Common myeloid progenitor, CD34-positive (primary cell): ENCODE measurements at regions not wholly inside any gene's neighbourhood (a gene's known extent, or its start where the extent isn't known, plus 50 kb on each side); places are given as distances from the start of the nearest gene placed in this dataset.

ENCODE experiments used
- CTCF ChIA-PET: fragments of 350-600 bp; sonication (Branson Sonifier 250); formaldehyde crosslinking; loops from one replicate; lab custom pipeline; 2021; ENCODE audit warnings: antibody characterized with exemption; lab: Charles Lee
- POLR2A ChIA-PET: fragments of 350-600 bp; sonication (Branson Sonifier 250); formaldehyde crosslinking; loops from one replicate; lab custom pipeline; 2021; ENCODE audit warnings: antibody characterized with exemption; lab: Charles Lee
- DNase-seq, 3 donors: peaks; one replicate each; pipeline versions ENCODE4 v3.0.0 to v3.0.0-alpha.2; 2013
- H3K27ac ChIP-seq, 2 experiments: 1 replicate in 1 of 2; 2 replicates in 1 of 2; pipeline ENCODE4 v1.7.0; 2013; ENCODE audit warnings: inconsistent platforms in 2 of 2, low read length in 2 of 2, mild to moderate bottlenecking in 2 of 2, low read depth in 1 of 2, moderate library complexity in 1 of 2; ENCODE audit not compliant: severe bottlenecking in 2 of 2, insufficient read depth in 1 of 2, poor library complexity in 1 of 2
- H3K27me3 ChIP-seq, 5 experiments: replicated peaks in 2 of 5; 1 replicate in 3 of 5; 2 replicates in 2 of 5; pipeline versions ENCODE4 v1.6.1 to v1.7.0; 2013; ENCODE audit warnings: low read length in 4 of 5, mild to moderate bottlenecking in 2 of 5, moderate library complexity in 2 of 5, inconsistent platforms in 1 of 5; ENCODE audit not compliant: insufficient read depth in 5 of 5, control insufficient read depth in 4 of 5
- H3K36me3 ChIP-seq, 4 experiments: 1 replicate in 2 of 4; 2 replicates in 2 of 4; pipeline versions ENCODE4 v1.6.1 to v1.7.0; 2013; ENCODE audit warnings: low read length in 3 of 4, control low read depth in 1 of 4, mild to moderate bottlenecking in 1 of 4; ENCODE audit not compliant: control insufficient read depth in 4 of 4, insufficient read depth in 4 of 4
- H3K4me1 ChIP-seq, 4 experiments: 1 replicate in 3 of 4; 2 replicates in 1 of 4; pipeline versions ENCODE4 v1.6.1 to v1.7.1; 2013; ENCODE audit warnings: low read length in 3 of 4, mild to moderate bottlenecking in 3 of 4, control low read depth in 1 of 4, inconsistent platforms in 1 of 4, moderate library complexity in 1 of 4; ENCODE audit not compliant: control insufficient read depth in 4 of 4, insufficient read depth in 4 of 4; ENCODE audit errors: control extremely low read depth in 1 of 4
- H3K4me3 ChIP-seq, 7 experiments: 1 replicate in 4 of 7; 2 replicates in 3 of 7; pipeline versions ENCODE4 v1.5.1 to v1.7.0; 2013; ENCODE audit warnings: mild to moderate bottlenecking in 7 of 7, low read length in 6 of 7, moderate library complexity in 6 of 7, inconsistent platforms in 2 of 7, low read depth in 2 of 7, control low read depth in 1 of 7; ENCODE audit not compliant: insufficient read depth in 4 of 7, control insufficient read depth in 1 of 7; ENCODE audit errors: extremely low read depth in 1 of 7
- H3K9me3 ChIP-seq, 5 experiments: 1 replicate in 4 of 5; 2 replicates in 1 of 5; pipeline versions ENCODE4 v1.6.1 to v1.7.1; 2013; ENCODE audit warnings: low read length in 4 of 5, mild to moderate bottlenecking in 2 of 5, inconsistent platforms in 1 of 5, low read depth in 1 of 5, moderate library complexity in 1 of 5; ENCODE audit not compliant: control insufficient read depth in 4 of 5, insufficient read depth in 2 of 5; ENCODE audit errors: control extremely low read depth in 1 of 5
- WGBS: methylation state at CpG from one replicate; pipeline ENCODE4 v1.1.5; 2013; ENCODE audit not compliant: insufficient coverage; 5-methylcytosine and 5-hydroxymethylcytosine counted together

DNA sequence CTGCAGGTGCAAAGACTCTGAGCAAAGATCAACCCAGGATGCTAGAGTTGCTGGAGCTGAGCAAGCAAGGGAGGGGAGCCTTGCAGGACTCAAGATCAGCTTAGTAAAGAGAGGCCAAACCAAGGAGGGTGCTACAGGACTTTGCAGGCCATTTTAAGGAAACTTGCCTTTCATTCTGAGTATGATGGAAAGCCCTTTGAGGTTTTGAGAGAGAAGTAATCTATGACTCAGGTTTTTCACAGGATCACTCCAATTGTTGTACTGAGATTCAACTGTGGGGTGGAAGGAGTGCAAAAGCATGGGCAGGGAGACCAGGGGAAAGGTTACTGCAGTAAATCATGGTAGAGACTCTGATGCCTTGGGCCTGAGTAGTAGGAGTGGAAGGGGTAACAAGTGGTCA, 260.4 kb upstream of the GPR149 start:
- DNase-seq: peak in 2 of 3 donors; percentile 0 to 16
- ChIA-PET CTCF (no interaction called here), POLR2A (no interaction called here)

DNA sequence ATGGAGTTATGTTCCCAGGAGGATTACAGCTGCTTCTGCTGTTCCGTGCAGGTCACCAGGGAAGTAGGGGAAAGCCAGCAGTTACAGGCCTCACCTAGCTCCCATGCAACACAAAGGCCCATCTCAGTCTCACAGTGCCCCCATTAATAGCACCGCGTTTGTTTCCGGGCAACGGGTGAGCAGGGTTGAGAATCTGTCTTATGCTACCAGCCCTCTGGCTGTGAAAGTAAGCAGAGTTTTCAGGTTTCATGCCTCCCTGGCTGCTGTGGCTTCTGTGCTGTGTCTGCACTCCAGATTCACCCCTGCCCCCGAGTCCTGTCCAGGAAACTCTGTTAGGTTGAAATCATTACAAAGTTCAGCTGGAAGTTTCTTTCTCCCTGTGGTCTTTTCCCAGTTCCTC, 254.4 kb upstream of the GPR149 start:
- Histone ChIP-seq H3K27me3 (no peaks in the 10 kb centered on the region), H3K4me3 (no peak overlapping the region), H3K36me3 (no peaks in the 10 kb centered on the region), H3K4me1 (no peaks in the 10 kb centered on the region), H3K9me3 (peaks cover 0 to 9% (median 3%) of the 10 kb centered on the region in 5 experiments), H3K27ac (no peak overlapping the region)
- WGBS: 100% methylated on average over 6 of the region's 6 CpGs
- ChIA-PET POLR2A (no interaction called here), CTCF (no interaction called here)
- DNase-seq: no peak

More for the DNA sequence above, 260.4 kb upstream of the GPR149 start:
- H3K27me3 ChIP-seq: no peaks in the 10 kb centered on the region
- no peaks in the 10 kb centered on the region for H3K36me3 ChIP-seq
- no peaks in the 10 kb centered on the region for H3K4me1 ChIP-seq
- H3K27ac ChIP-seq: no peak overlapping the region
- no peaks in the 10 kb centered on the region for H3K9me3 ChIP-seq
- no peak overlapping the region for H3K4me3 ChIP-seq

GRCh38 chr3:154684021-154684420, 254.0 kb upstream of the GPR149 start:
- Histone ChIP-seq H3K27ac (no peak overlapping the region), H3K27me3 (no peaks in the 10 kb centered on the region), H3K4me3 (no peak overlapping the region), H3K9me3 (peaks cover 0 to 9% (median 3%) of the 10 kb centered on the region in 5 experiments), H3K36me3 (no peaks in the 10 kb centered on the region), H3K4me1 (no peaks in the 10 kb centered on the region)
- DNase-seq: no peak
- WGBS: 90% methylated on average over 3 of the region's 3 CpGs
- ChIA-PET CTCF (no interaction called here), POLR2A (no interaction called here)

GRCh38 chr3:154678041-154678654, 248.2 kb upstream of the GPR149 start:
- Histone ChIP-seq H3K4me3 (no peak overlapping the region), H3K9me3 (peaks cover 0 to 3% (median 0%) of the 10 kb centered on the region in 5 experiments), H3K36me3 (no peaks in the 10 kb centered on the region), H3K27me3 (no peaks in the 10 kb centered on the region), H3K27ac (no peak overlapping the region), H3K4me1 (no peaks in the 10 kb centered on the region)
- no peak for DNase-seq
- no CpG with 5 or more reads among the region's 1 CpG for WGBS
- ChIA-PET POLR2A (no interaction called here), CTCF (no interaction called here)

DNA sequence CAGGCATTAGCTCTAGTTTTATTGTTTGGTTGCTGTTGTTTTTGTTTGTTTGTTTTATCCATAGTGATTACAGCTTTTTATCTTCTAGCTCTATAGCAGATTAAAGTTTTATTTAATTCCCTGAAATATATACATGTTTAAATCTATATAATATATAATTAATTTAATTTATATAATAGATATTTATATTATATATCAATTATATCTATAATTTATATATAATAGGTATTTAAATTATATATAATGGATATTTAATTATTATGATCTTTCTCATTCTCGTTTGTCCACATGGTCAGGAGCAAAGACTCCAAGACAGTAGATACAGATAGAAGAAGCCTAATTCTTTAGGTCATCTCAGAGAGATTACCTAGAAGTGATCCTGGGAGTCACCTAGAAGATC, 238.8 kb upstream of the GPR149 start:
- peaks cover 0 to 5% (median 1%) of the 10 kb centered on the region in 4 experiments for H3K4me1 ChIP-seq
- WGBS: no CpG with 5 or more reads among the region's 1 CpG
- CTCF ChIA-PET: no interaction called here

DNA sequence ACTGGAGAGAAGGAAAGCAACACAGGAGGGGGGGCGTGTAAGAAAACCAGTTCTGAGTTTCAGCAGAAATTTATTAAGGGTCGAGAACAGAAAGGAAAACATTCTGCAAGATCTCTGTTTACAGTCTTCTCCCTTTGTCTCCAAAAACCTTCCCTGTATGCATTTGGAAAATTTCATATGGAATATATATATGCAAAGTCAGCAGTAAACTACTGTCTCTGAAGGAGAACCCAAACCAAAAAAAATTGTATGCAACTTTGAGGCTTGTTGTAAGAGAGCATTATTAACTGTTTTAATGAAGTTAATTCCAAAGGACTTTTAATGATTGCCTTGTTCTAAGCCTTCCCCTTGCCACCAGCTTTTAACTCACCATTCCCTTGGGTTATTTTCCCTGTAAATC, 238.2 kb upstream of the GPR149 start:
- ChIA-PET CTCF (no interaction called here), POLR2A (no interaction called here)
- no peaks in the 10 kb centered on the region for H3K27me3 ChIP-seq
- peaks cover 0 to 9% (median 2%) of the 10 kb centered on the region in 4 experiments for H3K4me1 ChIP-seq
- H3K4me3 ChIP-seq: no peak overlapping the region
- no peak overlapping the region for H3K27ac ChIP-seq
- WGBS: no CpG with 5 or more reads among the region's 2 CpGs
- DNase-seq: no peak
- no peaks in the 10 kb centered on the region for H3K9me3 ChIP-seq
- no peaks in the 10 kb centered on the region for H3K36me3 ChIP-seq

More for the DNA sequence above, 238.8 kb upstream of the GPR149 start:
- Histone ChIP-seq H3K27me3 (no peaks in the 10 kb centered on the region), H3K27ac (no peak overlapping the region), H3K4me3 (no peak overlapping the region), H3K9me3 (no peaks in the 10 kb centered on the region), H3K36me3 (no peaks in the 10 kb centered on the region)
- DNase-seq: no peak
- POLR2A ChIA-PET: no interaction called here

- H3K9me3 ChIP-seq: no peaks in the 10 kb centered on the region
- POLR2A ChIA-PET: no interaction called here
- H3K27ac ChIP-seq: no peak overlapping the region
- no peaks in the 10 kb centered on the region for H3K27me3 ChIP-seq
- CTCF ChIA-PET: no interaction called here
- H3K4me3 ChIP-seq: no peak overlapping the region
- DNase-seq: no peak
- H3K36me3 ChIP-seq: no peaks in the 10 kb centered on the region
- peaks cover 0 to 9% (median 2%) of the 10 kb centered on the region in 4 experiments for H3K4me1 ChIP-seq
- WGBS: 100% methylated on average over 3 of the region's 3 CpGs
These were observed 236.6 kb upstream of the GPR149 start for GRCh38 chr3:154666542-154666941.
